CD14-positive monocyte (primary cell): ENCODE measurements at regions not wholly inside any gene's neighbourhood (a gene's known extent, or its start where the extent isn't known, plus 50 kb on each side); places are given as distances from the start of the nearest gene placed in this dataset.

Experiments
- DNase-seq, 3 donors: peaks; one replicate each; pipeline ENCODE4 v3.0.0-alpha.2; 2011 to 2022
- H2AFZ ChIP-seq: 2 replicates; pipeline ENCODE4 v1.6.0; 2012; ENCODE audit warnings: mild to moderate bottlenecking, low read depth, low read length, inconsistent platforms; ENCODE audit not compliant: insufficient read depth, poor library complexity, severe bottlenecking
- H3K27ac ChIP-seq, 2 donors: 1 replicate in 1 of 2; 2 replicates in 1 of 2; pipeline ENCODE4 v1.5.1; 2012 to 2013; ENCODE audit warnings: low read length in 2 of 2, control low read depth in 1 of 2, inconsistent platforms in 1 of 2, low read depth in 1 of 2, mild to moderate bottlenecking in 1 of 2
- H3K27me3 ChIP-seq, 2 donors: one replicate each; pipeline versions ENCODE4 v1.6.0 to v1.6.1; 2011 to 2013; ENCODE audit warnings: low read length in 2 of 2; ENCODE audit not compliant: control insufficient read depth in 2 of 2, insufficient read depth in 2 of 2
- H3K36me3 ChIP-seq, 2 donors: replicated peaks in 1 of 2; 1 replicate in 1 of 2; 2 replicates in 1 of 2; pipeline versions ENCODE4 v1.5.1 to v1.6.1; 2012 to 2013; ENCODE audit warnings: low read length in 2 of 2, control low read depth in 1 of 2, inconsistent platforms in 1 of 2, mild to moderate bottlenecking in 1 of 2; ENCODE audit not compliant: insufficient read depth in 2 of 2, control insufficient read depth in 1 of 2
- H3K4me1 ChIP-seq, 2 donors: 1 replicate in 1 of 2; 2 replicates in 1 of 2; pipeline versions ENCODE4 v1.5.1 to v1.6.1; 2012 to 2013; ENCODE audit warnings: low read length in 2 of 2, control low read depth in 1 of 2, inconsistent platforms in 1 of 2, mild to moderate bottlenecking in 1 of 2, moderate library complexity in 1 of 2; ENCODE audit not compliant: insufficient read depth in 2 of 2, control insufficient read depth in 1 of 2
- H3K4me2 ChIP-seq: replicated peaks from 2 replicates; pipeline ENCODE3; 2012; ENCODE audit warnings: low read length, moderate library complexity, mild to moderate bottlenecking; ENCODE audit not compliant: poor library complexity, severe bottlenecking; ENCODE audit errors: extremely low read depth
- H3K4me3 ChIP-seq, 3 experiments: fragments of 200-600 bp in 1 of 3; sonication (generic) in 1 of 3; replicated peaks in 1 of 3; 1 replicate in 2 of 3; 2 replicates in 1 of 3; pipeline ENCODE4 v1.5.1; 2011 to 2013; ENCODE audit warnings: low read length in 3 of 3, mild to moderate bottlenecking in 3 of 3, control low read depth in 2 of 3, low read depth in 2 of 3, inconsistent platforms in 1 of 3, moderate library complexity in 1 of 3
- H3K79me2 ChIP-seq: 2 replicates; pipeline ENCODE4 v1.6.0; 2012; ENCODE audit warnings: mild to moderate bottlenecking, control low read depth, inconsistent platforms, low read length, moderate library complexity; ENCODE audit not compliant: insufficient read depth
- H3K9ac ChIP-seq: 2 replicates; pipeline ENCODE4 v1.6.0; 2017; ENCODE audit warnings: low read length, mild to moderate bottlenecking; ENCODE audit not compliant: insufficient read depth, poor library complexity, severe bottlenecking
- H3K9me3 ChIP-seq, 2 donors: replicated peaks in 1 of 2; 1 replicate in 1 of 2; 2 replicates in 1 of 2; pipeline versions ENCODE4 v1.5.1 to v1.6.1; 2012 to 2013; ENCODE audit warnings: low read length in 2 of 2, control low read depth in 1 of 2; ENCODE audit not compliant: control insufficient read depth in 1 of 2, insufficient read depth in 1 of 2
- H4K20me1 ChIP-seq: 2 replicates; pipeline ENCODE4 v1.6.0; 2012; ENCODE audit warnings: mild to moderate bottlenecking, low read length, control low read depth, moderate library complexity; ENCODE audit not compliant: insufficient read depth
- H3K27ac Mint-ChIP-seq, 7 donors: one replicate each; pipeline ENCODE4 v1.8.0; 2020; ENCODE audit warnings: mild to moderate bottlenecking in 7 of 7, mixed read lengths in 7 of 7, moderate library complexity in 6 of 7, inconsistent platforms in 2 of 7
- H3K27me3 Mint-ChIP-seq, 3 donors: one replicate each; pipeline ENCODE4 v1.8.0; 2021 to 2022; ENCODE audit warnings: low read depth in 3 of 3, mild to moderate bottlenecking in 3 of 3, mixed read lengths in 3 of 3, moderate library complexity in 3 of 3, inconsistent platforms in 1 of 3
- H3K36me3 Mint-ChIP-seq, 2 donors: one replicate each; pipeline ENCODE4 v1.8.0; 2020; ENCODE audit warnings: mixed read lengths in 2 of 2, inconsistent platforms in 1 of 2, mild to moderate bottlenecking in 1 of 2
- H3K4me1 Mint-ChIP-seq: one replicate; pipeline ENCODE4 v1.8.0; 2020; ENCODE audit warnings: mild to moderate bottlenecking, mixed read lengths
- H3K4me3 Mint-ChIP-seq, 2 donors: one replicate each; pipeline ENCODE4 v1.8.0; 2020; ENCODE audit warnings: mild to moderate bottlenecking in 2 of 2, mixed read lengths in 2 of 2, moderate library complexity in 1 of 2
- H3K9me3 Mint-ChIP-seq, 7 donors: one replicate each; pipeline ENCODE4 v1.8.0; 2020 to 2022; ENCODE audit warnings: mixed read lengths in 7 of 7, mild to moderate bottlenecking in 6 of 7, moderate library complexity in 6 of 7, inconsistent platforms in 2 of 7
- CTCF ChIP-seq: fragments of 200-600 bp; IDR thresholded peaks from one replicate; pipeline ENCODE4 v1.8.0; 2022; ENCODE audit warnings: antibody characterized with exemption, mild to moderate bottlenecking
- WGBS: methylation state at CpG from one replicate; pipeline ENCODE4 v1.1.5; 2013; ENCODE audit warnings: missing lambda C conversion rate; ENCODE audit not compliant: insufficient coverage; 5-methylcytosine and 5-hydroxymethylcytosine counted together
- intact Hi-C, 2 donors: fragments of 100-400 bp; cut with micrococcal nuclease; formaldehyde crosslinking; loops; one replicate each; pipeline versions ENCODE4 v1.15.0 to v1.15.1; 2023

DNA sequence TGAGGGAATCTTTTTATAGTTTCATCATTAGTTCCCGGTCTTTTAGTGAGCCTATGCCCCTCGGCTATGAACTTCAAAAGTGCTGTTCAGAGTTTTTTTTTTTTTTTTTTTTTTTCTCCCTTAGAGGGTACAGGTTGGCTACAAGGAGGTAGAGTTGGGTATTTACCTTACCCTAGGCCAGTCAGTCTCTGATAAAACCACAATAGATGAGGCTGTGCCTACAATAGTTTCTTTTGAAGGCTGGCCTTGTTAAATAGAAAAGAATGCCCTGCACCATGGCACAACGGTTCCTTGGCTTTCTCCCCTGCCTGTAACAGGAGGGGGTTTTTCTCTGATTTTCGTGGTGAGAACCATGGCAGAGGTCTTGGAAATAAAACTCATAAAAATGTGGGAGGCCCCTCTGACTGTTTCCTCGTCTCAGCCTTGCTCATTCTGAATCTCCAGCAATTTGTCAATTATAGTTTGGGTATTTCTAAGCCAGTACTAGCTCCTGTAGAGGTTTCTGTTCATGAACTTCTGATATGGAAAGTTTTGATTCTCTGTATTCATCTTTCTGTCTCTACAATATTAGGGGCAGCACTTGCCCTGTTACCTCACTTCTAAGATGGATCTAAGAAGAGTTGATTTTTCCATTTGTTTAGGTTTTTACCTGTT is 152.0 kb downstream of the MTRR start:
- Histone ChIP-seq H3K4me2 (no peak overlapping the region), H3K27me3 (no peaks in the 10 kb centered on the region), H2AFZ (no peak overlapping the region), H3K4me3 (no peak overlapping the region), H3K36me3 (no peaks in the 10 kb centered on the region), H3K9ac (no peak overlapping the region), H3K4me1 (no peaks in the 10 kb centered on the region), H4K20me1 (no peaks in the 10 kb centered on the region), H3K9me3 (peaks cover 2 to 26% of the 10 kb centered on the region in 2 donors), H3K79me2 (no peaks in the 10 kb centered on the region), H3K27ac (no peak overlapping the region)
- Mint-ChIP-seq H3K27me3 (no peaks in the 10 kb centered on the region), H3K9me3 (peaks cover 13 to 24% (median 16%) of the 10 kb centered on the region in 7 donors), H3K4me3 (no peak overlapping the region), H3K36me3 (no peaks in the 10 kb centered on the region), H3K4me1 (no peaks in the 10 kb centered on the region), H3K27ac (no peak overlapping the region)
- no peak for TF ChIP-seq CTCF
- intact Hi-C loops = no loop called here
- DNase-seq = no peak
- no CpG with 5 or more reads among the region's 5 CpGs for WGBS

DNA sequence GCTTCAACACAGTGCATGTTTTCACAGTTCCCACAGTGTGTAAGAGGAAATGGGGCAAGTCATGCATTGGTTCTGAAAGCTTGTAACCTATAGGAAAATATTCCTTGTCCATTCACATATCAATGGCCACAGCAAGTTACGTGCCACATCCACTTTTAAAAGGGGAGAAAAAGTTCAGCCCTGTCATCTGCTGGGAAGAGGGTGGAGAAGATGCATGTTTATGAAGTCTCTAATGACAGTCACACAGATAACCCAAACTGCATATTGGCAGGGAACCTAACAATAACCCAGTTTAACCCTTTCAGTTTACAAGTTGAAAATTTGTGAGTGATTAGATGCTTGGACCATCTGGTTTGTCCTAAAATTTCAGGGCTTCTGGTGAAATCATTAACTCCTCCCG is 159.3 kb downstream of the MTRR start:
- no peaks in the 10 kb centered on the region for H3K4me1 Mint-ChIP-seq
- no peak for DNase-seq
- H3K27ac Mint-ChIP-seq = no peak overlapping the region
- TF ChIP-seq CTCF = no peak
- no peaks in the 10 kb centered on the region for H3K4me1 ChIP-seq
- H3K36me3 ChIP-seq = no peaks in the 10 kb centered on the region
- no peak overlapping the region for H3K4me3 Mint-ChIP-seq
- peaks cover 0 to 6% of the 10 kb centered on the region in 2 donors for H3K9me3 ChIP-seq
- H3K9ac ChIP-seq = no peak overlapping the region
- H3K4me2 ChIP-seq = no peak overlapping the region
- no peaks in the 10 kb centered on the region for H3K27me3 Mint-ChIP-seq
- H3K9me3 Mint-ChIP-seq = peaks cover 0 to 2% (median 0%) of the 10 kb centered on the region in 7 donors
- H3K79me2 ChIP-seq = no peaks in the 10 kb centered on the region
- H3K27ac ChIP-seq = no peak overlapping the region
- no peaks in the 10 kb centered on the region for H4K20me1 ChIP-seq
- intact Hi-C loops = no loop called here
- H3K4me3 ChIP-seq = no peak overlapping the region
- no peaks in the 10 kb centered on the region for H3K27me3 ChIP-seq
- no peak overlapping the region for H2AFZ ChIP-seq
- no CpG with 5 or more reads among the region's 2 CpGs for WGBS
- no peaks in the 10 kb centered on the region for H3K36me3 Mint-ChIP-seq
